GM21529 (cell line): ENCODE measurements at regions not wholly inside any gene's neighbourhood (a gene's known extent, or its start where the extent isn't known, plus 50 kb on each side); places are given as distances from the start of the nearest gene placed in this dataset.

Experiments used
- ATAC-seq: cut with Tn5 transposase; IDR thresholded peaks from one replicate; pipeline ENCODE4 v1.9.1; 2021; ENCODE audit not compliant: unreplicated experiment

GRCh38 chr1:164951508-164951907 lies 392.5 kb downstream of the PBX1 start:
- ATAC-seq: no peak

- ATAC-seq: no peak
Measured at GRCh38 chr1:164950541-164950986, 391.6 kb downstream of the PBX1 start.

GRCh38 chr1:164949771-164950471 lies 390.9 kb downstream of the PBX1 start:
- no peak for ATAC-seq

GRCh38 chr1:164948101-164948500 lies 389.1 kb downstream of the PBX1 start:
- ATAC-seq: no peak

- ATAC-seq: no peak
Measured at GRCh38 chr1:164937291-164937690, 378.3 kb downstream of the PBX1 start.

GRCh38 chr1:164932580-164932979 lies 373.6 kb downstream of the PBX1 start:
- ATAC-seq: no peak

GRCh38 chr1:164930833-164931232 lies 371.8 kb downstream of the PBX1 start:
- ATAC-seq: no peak

GRCh38 chr1:164930241-164930640 lies 371.3 kb downstream of the PBX1 start:
- ATAC-seq: no peak

- no peak for ATAC-seq
Measured at GRCh38 chr1:164928232-164928812, 369.3 kb downstream of the PBX1 start.

- no peak for ATAC-seq
Measured at GRCh38 chr1:164926107-164926506, 367.1 kb downstream of the PBX1 start.

- no peak for ATAC-seq
Measured at GRCh38 chr1:164922585-164922984, 363.6 kb downstream of the PBX1 start.

GRCh38 chr1:164921493-164921892 lies 362.5 kb downstream of the PBX1 start:
- no peak for ATAC-seq

GRCh38 chr1:164918140-164918539 lies 359.2 kb downstream of the PBX1 start:
- ATAC-seq: no peak

- no peak for ATAC-seq
Measured at GRCh38 chr1:164914208-164914607, 355.2 kb downstream of the PBX1 start.

GRCh38 chr1:164912290-164912689 lies 353.3 kb downstream of the PBX1 start:
- ATAC-seq: no peak

- no peak for ATAC-seq
Measured at GRCh38 chr1:164910671-164911070, 351.7 kb downstream of the PBX1 start.

GRCh38 chr1:164907666-164908065 lies 348.7 kb downstream of the PBX1 start:
- ATAC-seq: no peak

GRCh38 chr1:164905869-164906268 lies 346.9 kb downstream of the PBX1 start:
- ATAC-seq: no peak

- no peak for ATAC-seq
Measured at GRCh38 chr1:164902491-164902890, 343.5 kb downstream of the PBX1 start.
